ENCODE measurements at regions not wholly inside any gene's neighbourhood (a gene's known extent, or its start where the extent isn't known, plus 50 kb on each side); places are given as distances from the start of the nearest gene placed in this dataset.

DNA sequence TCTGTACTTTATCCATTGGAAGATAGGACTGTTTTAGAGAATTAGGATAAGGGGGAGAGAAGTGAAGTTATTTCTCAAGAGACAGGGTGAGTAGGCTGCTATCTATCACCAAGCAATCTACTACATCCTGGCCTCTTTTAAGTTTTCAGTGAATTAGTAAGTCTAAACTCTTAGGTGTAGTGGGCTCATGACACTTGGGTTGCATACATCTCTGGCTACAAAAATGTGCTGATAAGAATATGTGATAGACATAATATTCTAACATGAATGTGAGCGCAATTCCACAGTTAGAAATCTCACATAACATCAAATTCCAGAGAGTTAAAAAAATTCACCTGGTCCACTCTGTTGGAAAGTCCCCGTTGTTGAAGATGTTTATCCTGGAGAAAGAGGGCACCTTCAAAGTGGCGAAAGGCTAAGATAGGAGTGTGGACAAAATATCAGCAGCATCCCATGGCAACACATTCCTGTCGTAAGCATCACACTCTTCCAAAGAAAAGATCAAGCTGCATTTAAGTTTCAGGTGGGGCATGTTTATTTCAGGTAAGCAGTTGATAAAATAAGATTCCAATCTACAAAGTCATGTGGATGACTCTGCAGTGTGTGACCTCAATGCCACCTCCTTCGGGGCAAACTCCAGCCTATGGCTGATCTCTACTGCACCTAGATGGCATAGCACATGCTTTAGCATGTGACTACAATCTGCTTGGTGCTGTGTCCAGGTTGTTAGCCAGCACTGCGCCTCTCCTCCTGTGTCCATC lies 111.7 kb upstream of the NEDD9 start:
- Histone ChIP-seq H3K27ac (ENCODE audit: control insufficient read depth, insufficient read depth) (no peak overlapping the region), H3K27me3 (replicated peaks in 1 of 2; ENCODE audit: control insufficient read depth in 2 of 2, insufficient read depth in 2 of 2, low read length in 1 of 2) (no peaks in the 10 kb centered on the region), H4K20me1 (ENCODE audit: control insufficient read depth, insufficient read depth) (no peaks in the 10 kb centered on the region), H3K36me3 (ENCODE audit: control insufficient read depth in 2 of 2, insufficient read depth in 2 of 2, low read length in 1 of 2) (peaks cover 5 to 24% of the 10 kb centered on the region in 2 experiments; a peak in 3 of 4 replicates), H3K79me2 (ENCODE audit: control insufficient read depth, insufficient read depth, low read length) (peaks cover 42% of the 10 kb centered on the region), H2AFZ (ENCODE audit: control insufficient read depth, low read depth, low read length) (no peak overlapping the region), H3K9ac (ENCODE audit: control insufficient read depth, insufficient read depth, low read length) (no peak overlapping the region), H3K4me2 (ENCODE audit: control insufficient read depth, insufficient read depth) (no peak overlapping the region), H3K9me3 (replicated peaks; ENCODE audit: control insufficient read depth, insufficient read depth, low read length) (peaks cover 1% of the 10 kb centered on the region; the same call in 2 of the 3 replicates), H3K4me3 (no peak overlapping the region), H3K4me1 (ENCODE audit: control insufficient read depth, insufficient read depth, low read length) (peaks cover 39% of the 10 kb centered on the region)
- no peak for ATAC-seq
- ChIA-PET CTCF (interaction anchor here (1.1 to 2.0 kb wide), 3 partner anchors 13 to 113 kb away, joined by 4 to 6 read pairs (median 4); no protein-coding TSS in a partner anchor), RAD21 (ENCODE audit: unreplicated experiment) (interaction anchor here (0.7 to 9.3 kb wide), 6 partner anchors 10 to 116 kb away, joined by 3 to 114 read pairs (median 12); no protein-coding TSS in a partner anchor), SMC1A (ENCODE audit: uncharacterized antibody, unreplicated experiment) (interaction anchor here (0.7 to 6.4 kb wide), 13 partner anchors 11 to 151 kb away, joined by 4 to 66 read pairs (median 11); no protein-coding TSS in a partner anchor), POLR2A (interaction anchor here (1.4 to 3.7 kb wide), 6 partner anchors 11 to 24 kb away, joined by 3 to 22 read pairs (median 6); no protein-coding TSS in a partner anchor)
- in situ Hi-C loops (cut with MboI) (no loop called here), intact Hi-C loops (cut with micrococcal nuclease; ENCODE audit: unreplicated experiment) (loop anchor here (2.0 kb wide), 1 partner anchor 67 kb away; no protein-coding TSS in a partner anchor)
- BruUV-seq (replicated peaks) = no TSS peak
- no peak for DNase-seq (ENCODE audit: low read depth, low spot score)
- 96% methylated on average over 6 of the region's 6 CpGs for WGBS (ENCODE audit: insufficient coverage, insufficient replicate concordance, low lambda C conversion rate, missing lambda C conversion rate)
- FAIRE-seq = no peak
- TF ChIP-seq FOS (IDR thresholded peaks at IDR 0.05; ENCODE audit: borderline replicate concordance, extremely low read depth, insufficient read length) (no peak), NR2F1 (conservative IDR thresholded peaks at IDR 0.05) (no peak), HDAC2 (IDR thresholded peaks at IDR 0.05) (no peak), BHLHE40 (IDR thresholded peaks at IDR 0.05; ENCODE audit: borderline replicate concordance in 1 of 2, low read depth in 2 of 2, low read length in 1 of 2) (no peak), NBN (IDR thresholded peaks at IDR 0.05) (no peak), KLF5 (IDR thresholded peaks at IDR 0.05; ENCODE audit: partially characterized antibody) (no peak), SUZ12 (IDR thresholded peaks at IDR 0.05; ENCODE audit: unreplicated experiment) (no peak), TCF7 (IDR thresholded peaks at IDR 0.05; ENCODE audit: borderline replicate concordance) (no peak), ASH2L (IDR thresholded peaks at IDR 0.05; ENCODE audit: borderline replicate concordance, low read depth) (no peak), GATAD2B (conservative IDR thresholded peaks at IDR 0.05; ENCODE audit: low read depth) (no peak)
- TF ChIP-seq, protein P1, sequence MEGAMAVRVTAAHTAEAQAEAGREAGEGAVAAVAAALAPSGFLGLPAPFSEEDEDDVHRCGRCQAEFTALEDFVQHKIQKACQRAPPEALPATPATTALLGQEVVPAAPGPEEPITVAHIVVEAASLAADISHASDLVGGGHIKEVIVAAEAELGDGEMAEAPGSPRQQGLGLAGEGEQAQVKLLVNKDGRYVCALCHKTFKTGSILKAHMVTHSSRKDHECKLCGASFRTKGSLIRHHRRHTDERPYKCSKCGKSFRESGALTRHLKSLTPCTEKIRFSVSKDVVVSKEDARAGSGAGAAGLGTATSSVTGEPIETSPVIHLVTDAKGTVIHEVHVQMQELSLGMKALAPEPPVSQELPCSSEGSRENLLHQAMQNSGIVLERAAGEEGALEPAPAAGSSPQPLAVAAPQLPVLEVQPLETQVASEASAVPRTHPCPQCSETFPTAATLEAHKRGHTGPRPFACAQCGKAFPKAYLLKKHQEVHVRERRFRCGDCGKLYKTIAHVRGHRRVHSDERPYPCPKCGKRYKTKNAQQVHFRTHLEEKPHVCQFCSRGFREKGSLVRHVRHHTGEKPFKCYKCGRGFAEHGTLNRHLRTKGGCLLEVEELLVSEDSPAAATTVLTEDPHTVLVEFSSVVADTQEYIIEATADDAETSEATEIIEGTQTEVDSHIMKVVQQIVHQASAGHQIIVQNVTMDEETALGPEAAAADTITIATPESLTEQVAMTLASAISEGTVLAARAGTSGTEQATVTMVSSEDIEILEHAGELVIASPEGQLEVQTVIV (IDR thresholded peaks at IDR 0.05; ENCODE audit: borderline replicate concordance, partially characterized antibody) = no peak
- TF ChIP-seq, protein P2, sequence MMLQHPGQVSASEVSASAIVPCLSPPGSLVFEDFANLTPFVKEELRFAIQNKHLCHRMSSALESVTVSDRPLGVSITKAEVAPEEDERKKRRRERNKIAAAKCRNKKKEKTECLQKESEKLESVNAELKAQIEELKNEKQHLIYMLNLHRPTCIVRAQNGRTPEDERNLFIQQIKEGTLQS (IDR thresholded peaks at IDR 0.05; ENCODE audit: borderline replicate concordance, extremely low read depth, low read depth, low read length) = no peak
- TF ChIP-seq, protein P3, sequence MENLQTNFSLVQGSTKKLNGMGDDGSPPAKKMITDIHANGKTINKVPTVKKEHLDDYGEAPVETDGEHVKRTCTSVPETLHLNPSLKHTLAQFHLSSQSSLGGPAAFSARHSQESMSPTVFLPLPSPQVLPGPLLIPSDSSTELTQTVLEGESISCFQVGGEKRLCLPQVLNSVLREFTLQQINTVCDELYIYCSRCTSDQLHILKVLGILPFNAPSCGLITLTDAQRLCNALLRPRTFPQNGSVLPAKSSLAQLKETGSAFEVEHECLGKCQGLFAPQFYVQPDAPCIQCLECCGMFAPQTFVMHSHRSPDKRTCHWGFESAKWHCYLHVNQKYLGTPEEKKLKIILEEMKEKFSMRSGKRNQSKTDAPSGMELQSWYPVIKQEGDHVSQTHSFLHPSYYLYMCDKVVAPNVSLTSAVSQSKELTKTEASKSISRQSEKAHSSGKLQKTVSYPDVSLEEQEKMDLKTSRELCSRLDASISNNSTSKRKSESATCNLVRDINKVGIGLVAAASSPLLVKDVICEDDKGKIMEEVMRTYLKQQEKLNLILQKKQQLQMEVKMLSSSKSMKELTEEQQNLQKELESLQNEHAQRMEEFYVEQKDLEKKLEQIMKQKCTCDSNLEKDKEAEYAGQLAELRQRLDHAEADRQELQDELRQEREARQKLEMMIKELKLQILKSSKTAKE (IDR thresholded peaks at IDR 0.05; ENCODE audit: low read depth, poor library complexity, severe bottlenecking) = no peak
- TF ChIP-seq, protein P4, sequence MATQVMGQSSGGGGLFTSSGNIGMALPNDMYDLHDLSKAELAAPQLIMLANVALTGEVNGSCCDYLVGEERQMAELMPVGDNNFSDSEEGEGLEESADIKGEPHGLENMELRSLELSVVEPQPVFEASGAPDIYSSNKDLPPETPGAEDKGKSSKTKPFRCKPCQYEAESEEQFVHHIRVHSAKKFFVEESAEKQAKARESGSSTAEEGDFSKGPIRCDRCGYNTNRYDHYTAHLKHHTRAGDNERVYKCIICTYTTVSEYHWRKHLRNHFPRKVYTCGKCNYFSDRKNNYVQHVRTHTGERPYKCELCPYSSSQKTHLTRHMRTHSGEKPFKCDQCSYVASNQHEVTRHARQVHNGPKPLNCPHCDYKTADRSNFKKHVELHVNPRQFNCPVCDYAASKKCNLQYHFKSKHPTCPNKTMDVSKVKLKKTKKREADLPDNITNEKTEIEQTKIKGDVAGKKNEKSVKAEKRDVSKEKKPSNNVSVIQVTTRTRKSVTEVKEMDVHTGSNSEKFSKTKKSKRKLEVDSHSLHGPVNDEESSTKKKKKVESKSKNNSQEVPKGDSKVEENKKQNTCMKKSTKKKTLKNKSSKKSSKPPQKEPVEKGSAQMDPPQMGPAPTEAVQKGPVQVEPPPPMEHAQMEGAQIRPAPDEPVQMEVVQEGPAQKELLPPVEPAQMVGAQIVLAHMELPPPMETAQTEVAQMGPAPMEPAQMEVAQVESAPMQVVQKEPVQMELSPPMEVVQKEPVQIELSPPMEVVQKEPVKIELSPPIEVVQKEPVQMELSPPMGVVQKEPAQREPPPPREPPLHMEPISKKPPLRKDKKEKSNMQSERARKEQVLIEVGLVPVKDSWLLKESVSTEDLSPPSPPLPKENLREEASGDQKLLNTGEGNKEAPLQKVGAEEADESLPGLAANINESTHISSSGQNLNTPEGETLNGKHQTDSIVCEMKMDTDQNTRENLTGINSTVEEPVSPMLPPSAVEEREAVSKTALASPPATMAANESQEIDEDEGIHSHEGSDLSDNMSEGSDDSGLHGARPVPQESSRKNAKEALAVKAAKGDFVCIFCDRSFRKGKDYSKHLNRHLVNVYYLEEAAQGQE (IDR thresholded peaks at IDR 0.05; ENCODE audit: low read depth, low read length) = no peak

All from GM12878 (cell line).